SJCRH30 (cell line): ENCODE measurements at regions not wholly inside any gene's neighbourhood (a gene's known extent, or its start where the extent isn't known, plus 50 kb on each side); places are given as distances from the start of the nearest gene placed in this dataset.

ENCODE experiments used
- DNase-seq, 2 experiments: peaks; one replicate each; pipeline ENCODE4 v3.0.0-alpha.2; 2015 to 2020
- H3K27ac ChIP-seq: fragments of 250-450 bp; sonication (Bioruptor Pico); 2 replicates; pipeline ENCODE4 v1.5.1; 2020; ENCODE audit warnings: mild to moderate bottlenecking, moderate library complexity
- H3K27me3 ChIP-seq: fragments of 250-450 bp; sonication (Bioruptor Pico); 2 replicates; pipeline ENCODE4 v1.5.1; 2020; ENCODE audit warnings: mild to moderate bottlenecking, moderate library complexity
- H3K36me3 ChIP-seq: fragments of 250-450 bp; sonication (Bioruptor Pico); 2 replicates; pipeline ENCODE4 v1.5.1; 2020; ENCODE audit warnings: mild to moderate bottlenecking, moderate library complexity
- H3K4me1 ChIP-seq: fragments of 250-450 bp; sonication (Bioruptor Pico); 2 replicates; pipeline ENCODE4 v1.5.1; 2020; ENCODE audit warnings: mild to moderate bottlenecking, moderate library complexity
- H3K4me3 ChIP-seq: fragments of 250-450 bp; sonication (Bioruptor Pico); 2 replicates; pipeline ENCODE4 v1.5.1; 2020; ENCODE audit warnings: mild to moderate bottlenecking, moderate library complexity
- H3K9me3 ChIP-seq: fragments of 250-450 bp; sonication (Bioruptor Pico); replicated peaks from 2 replicates; pipeline ENCODE4 v1.5.1; 2020; ENCODE audit warnings: mild to moderate bottlenecking, moderate library complexity

- H3K27ac ChIP-seq, result no peak overlapping the region
- no peaks in the 10 kb centered on the region for H3K36me3 ChIP-seq
Measured at GRCh38 chr2:173578404-173579107, 223.9 kb downstream of the CDCA7 start.

GRCh38 chr2:173580351-173580750, 225.7 kb downstream of the CDCA7 start:
- H3K4me1 ChIP-seq, result peaks cover 24% of the 10 kb centered on the region
- no peak for DNase-seq
- H3K36me3 ChIP-seq, result no peaks in the 10 kb centered on the region
- H3K4me3 ChIP-seq, result no peak overlapping the region
- H3K9me3 ChIP-seq, result peaks cover 6% of the 10 kb centered on the region
- no peaks in the 10 kb centered on the region for H3K27me3 ChIP-seq
- peak overlapping the region; percentile 6; the same call in 1 of the 2 replicates for H3K27ac ChIP-seq

More at GRCh38 chr2:173578404-173579107, 223.9 kb downstream of the CDCA7 start:
- no peaks in the 10 kb centered on the region for H3K27me3 ChIP-seq
- H3K9me3 ChIP-seq, result peaks cover 10% of the 10 kb centered on the region
- no peak overlapping the region for H3K4me3 ChIP-seq
- peaks cover 8% of the 10 kb centered on the region for H3K4me1 ChIP-seq
- no peak for DNase-seq

- no peak overlapping the region for H3K4me3 ChIP-seq
- H3K4me1 ChIP-seq, result peaks cover 30% of the 10 kb centered on the region
- H3K27ac ChIP-seq, result peak overlapping the region; percentile 6; the same call in 1 of the 2 replicates
- peaks cover 6% of the 10 kb centered on the region for H3K9me3 ChIP-seq
- no peaks in the 10 kb centered on the region for H3K36me3 ChIP-seq
- H3K27me3 ChIP-seq, result no peaks in the 10 kb centered on the region
- peak in 1 of 2 experiments; percentile 20 for DNase-seq
Measured at GRCh38 chr2:173580956-173581355, 226.3 kb downstream of the CDCA7 start.

- Histone ChIP-seq H3K27me3 (no peaks in the 10 kb centered on the region), H3K4me1 (peaks cover 46% of the 10 kb centered on the region), H3K36me3 (no peaks in the 10 kb centered on the region), H3K27ac (peak overlapping the region; percentile 98; the same call in 1 of the 2 replicates), H3K4me3 (no peak overlapping the region), H3K9me3 (peaks cover 6% of the 10 kb centered on the region)
- DNase-seq, result no peak
Measured at GRCh38 chr2:173583196-173583595, 228.5 kb downstream of the CDCA7 start.

- Histone ChIP-seq H3K36me3 (no peaks in the 10 kb centered on the region), H3K27ac (peak overlapping the region; percentile 98), H3K4me3 (no peak overlapping the region), H3K9me3 (peaks cover 6% of the 10 kb centered on the region), H3K4me1 (peaks cover 54% of the 10 kb centered on the region), H3K27me3 (no peaks in the 10 kb centered on the region)
- no peak for DNase-seq
Measured at GRCh38 chr2:173584000-173584399, 229.3 kb downstream of the CDCA7 start.

GRCh38 chr2:173584676-173585458, 230.2 kb downstream of the CDCA7 start:
- H3K4me1 ChIP-seq, result peaks cover 62% of the 10 kb centered on the region
- peak; percentile 79 to 88 for DNase-seq
- peaks cover 6% of the 10 kb centered on the region for H3K9me3 ChIP-seq
- no peaks in the 10 kb centered on the region for H3K27me3 ChIP-seq
- peak overlapping the region; percentile 1; the same call in 1 of the 2 replicates for H3K4me3 ChIP-seq
- peak overlapping the region; percentile 98 for H3K27ac ChIP-seq
- no peaks in the 10 kb centered on the region for H3K36me3 ChIP-seq

- Histone ChIP-seq H3K9me3 (peaks cover 8% of the 10 kb centered on the region), H3K27me3 (no peaks in the 10 kb centered on the region), H3K4me1 (peaks cover 58% of the 10 kb centered on the region), H3K36me3 (no peaks in the 10 kb centered on the region), H3K27ac (peak overlapping the region; percentile 92), H3K4me3 (no peak overlapping the region)
- peak in 1 of 2 experiments; percentile 32 for DNase-seq
Measured at GRCh38 chr2:173588931-173589369, 234.3 kb downstream of the CDCA7 start.

GRCh38 chr2:173589604-173590275, 235.1 kb downstream of the CDCA7 start:
- peak; percentile 80 to 90 for DNase-seq
- H3K4me3 ChIP-seq, result peak overlapping the region; percentile 7
- peaks cover 50% of the 10 kb centered on the region for H3K4me1 ChIP-seq
- H3K36me3 ChIP-seq, result no peaks in the 10 kb centered on the region
- H3K9me3 ChIP-seq, result peaks cover 8% of the 10 kb centered on the region
- no peaks in the 10 kb centered on the region for H3K27me3 ChIP-seq
- peak overlapping the region; percentile 92 for H3K27ac ChIP-seq

- H3K27ac ChIP-seq, result peak overlapping the region; percentile 92
- peaks cover 8% of the 10 kb centered on the region for H3K9me3 ChIP-seq
- no peak overlapping the region for H3K4me3 ChIP-seq
- peak; percentile 98 to 99 for DNase-seq
- peaks cover 45% of the 10 kb centered on the region for H3K4me1 ChIP-seq
- H3K36me3 ChIP-seq, result no peaks in the 10 kb centered on the region
- no peaks in the 10 kb centered on the region for H3K27me3 ChIP-seq
Measured at GRCh38 chr2:173590276-173590861, 235.7 kb downstream of the CDCA7 start.

GRCh38 chr2:173593109-173593508, 238.4 kb downstream of the CDCA7 start:
- H3K27me3 ChIP-seq, result no peaks in the 10 kb centered on the region
- H3K4me1 ChIP-seq, result peaks cover 25% of the 10 kb centered on the region
- no peak overlapping the region for H3K4me3 ChIP-seq
- no peak overlapping the region for H3K27ac ChIP-seq
- DNase-seq, result no peak
- H3K9me3 ChIP-seq, result peaks cover 8% of the 10 kb centered on the region
- H3K36me3 ChIP-seq, result no peaks in the 10 kb centered on the region

GRCh38 chr2:173596244-173596643, 241.6 kb downstream of the CDCA7 start:
- no peak overlapping the region for H3K4me3 ChIP-seq
- peaks cover 14% of the 10 kb centered on the region for H3K9me3 ChIP-seq
- no peaks in the 10 kb centered on the region for H3K36me3 ChIP-seq
- H3K27me3 ChIP-seq, result no peaks in the 10 kb centered on the region
- H3K4me1 ChIP-seq, result peaks cover 6% of the 10 kb centered on the region
- no peak overlapping the region for H3K27ac ChIP-seq
- no peak for DNase-seq

- Histone ChIP-seq H3K27me3 (no peaks in the 10 kb centered on the region), H3K27ac (no peak overlapping the region), H3K36me3 (no peaks in the 10 kb centered on the region), H3K4me3 (no peak overlapping the region), H3K9me3 (peaks cover 8% of the 10 kb centered on the region; the same call in 1 of the 2 replicates), H3K4me1 (peaks cover 4% of the 10 kb centered on the region; the same call in 1 of the 2 replicates)
- no peak for DNase-seq
Measured at GRCh38 chr2:173598525-173598924, 243.9 kb downstream of the CDCA7 start.

GRCh38 chr2:173599821-173600359, 245.2 kb downstream of the CDCA7 start:
- Histone ChIP-seq H3K27me3 (no peaks in the 10 kb centered on the region), H3K36me3 (no peaks in the 10 kb centered on the region), H3K4me3 (no peak overlapping the region), H3K27ac (no peak overlapping the region), H3K9me3 (peaks cover 7% of the 10 kb centered on the region), H3K4me1 (peaks cover 4% of the 10 kb centered on the region; the same call in 1 of the 2 replicates)
- DNase-seq, result peak; percentile 14 to 55

GRCh38 chr2:173602153-173602795, 247.6 kb downstream of the CDCA7 start:
- Histone ChIP-seq H3K27ac (no peak overlapping the region), H3K4me1 (peaks cover 17% of the 10 kb centered on the region), H3K27me3 (no peaks in the 10 kb centered on the region), H3K36me3 (no peaks in the 10 kb centered on the region), H3K4me3 (no peak overlapping the region), H3K9me3 (peaks cover 7% of the 10 kb centered on the region)
- no peak for DNase-seq
